Ishikawa (cell line): ENCODE measurements at regions not wholly inside any gene's neighbourhood (a gene's known extent, or its start where the extent isn't known, plus 50 kb on each side); places are given as distances from the start of the nearest gene placed in this dataset.

Experiments used
- CEBPB ChIP-seq: IDR thresholded peaks from 2 replicates; pipeline ENCODE4 v1.6.1; 2012
- CREB1 ChIP-seq: IDR thresholded peaks from 2 replicates; pipeline ENCODE4 v1.6.1; 2012; ENCODE audit warnings: low read depth
- EGR1 ChIP-seq: IDR thresholded peaks from 2 replicates; pipeline ENCODE4 v1.6.1; 2012
- EP300 ChIP-seq: IDR thresholded peaks from 2 replicates; pipeline ENCODE4 v1.6.1; 2012; ENCODE audit warnings: borderline replicate concordance
- FOXM1 ChIP-seq: IDR thresholded peaks from 2 replicates; pipeline ENCODE4 v1.6.1; 2012; ENCODE audit warnings: low read depth, borderline replicate concordance
- MAX ChIP-seq: IDR thresholded peaks from 2 replicates; pipeline ENCODE4 v1.6.1; 2012
- NFIC ChIP-seq: IDR thresholded peaks from 2 replicates; pipeline ENCODE4 v1.6.1; 2012
- RAD21 ChIP-seq: IDR thresholded peaks from 2 replicates; pipeline ENCODE4 v1.6.1; 2012; ENCODE audit warnings: low read depth
- REST ChIP-seq: IDR thresholded peaks from 2 replicates; pipeline ENCODE4 v1.6.1; 2012; ENCODE audit warnings: low read depth, mild to moderate bottlenecking
- TAF1 ChIP-seq: IDR thresholded peaks from 2 replicates; pipeline ENCODE4 v1.6.1; 2012; ENCODE audit warnings: low read depth, mild to moderate bottlenecking
- TCF12 ChIP-seq: IDR thresholded peaks from 2 replicates; pipeline ENCODE4 v1.6.1; 2012; ENCODE audit warnings: low read depth
- TEAD4 ChIP-seq: IDR thresholded peaks from 2 replicates; pipeline ENCODE4 v1.6.1; 2012
- USF1 ChIP-seq: IDR thresholded peaks from 2 replicates; pipeline ENCODE4 v1.6.1; 2012
- YY1 ChIP-seq: IDR thresholded peaks from 2 replicates; pipeline ENCODE4 v1.6.1; 2012; ENCODE audit warnings: low read depth

- TF ChIP-seq EGR1: no peak
- TF ChIP-seq TCF12: no peak
- no peak for TF ChIP-seq REST
- no peak for TF ChIP-seq CEBPB
- no peak for TF ChIP-seq RAD21
- TF ChIP-seq TAF1: no peak
- TF ChIP-seq EP300: no peak
- no peak for TF ChIP-seq MAX
- no peak for TF ChIP-seq YY1
- TF ChIP-seq NFIC: no peak
- no peak for TF ChIP-seq CREB1
- no peak for TF ChIP-seq FOXM1
- no peak for TF ChIP-seq TEAD4
- no peak for TF ChIP-seq USF1
Measured at GRCh38 chr4:107247738-107248137, 211.6 kb upstream of the DKK2 start.
